Liver (tissue), 8 donors: ENCODE measurements at regions not wholly inside any gene's neighbourhood (a gene's known extent, or its start where the extent isn't known, plus 50 kb on each side); places are given as distances from the start of the nearest gene placed in this dataset.
"Not testable (repeated sequence)": the region's sequence is repeated elsewhere in the genome, so short reads cannot be mapped to it uniquely, and the experiment has no call there.

Source experiments
- DNase-seq: peaks from one replicate; pipeline ENCODE4 v3.0.0-alpha.2; 2017; ENCODE audit warnings: low spot score
- H3K27ac ChIP-seq, 2 donors: one replicate each; pipeline ENCODE4 v1.7.0; 2013; ENCODE audit warnings: inconsistent platforms in 2 of 2, low read length in 2 of 2, control low read depth in 1 of 2, low read depth in 1 of 2, mild to moderate bottlenecking in 1 of 2
- H3K27me3 ChIP-seq, 4 donors: one replicate each; pipeline versions ENCODE4 v1.6.1 to v1.7.0; 2013; ENCODE audit warnings: low read length in 3 of 4, inconsistent platforms in 1 of 4, mild to moderate bottlenecking in 1 of 4, moderate library complexity in 1 of 4; ENCODE audit not compliant: control insufficient read depth in 4 of 4, insufficient read depth in 4 of 4
- H3K36me3 ChIP-seq, 4 donors: one replicate each; pipeline versions ENCODE4 v1.6.1 to v1.7.0; 2013; ENCODE audit warnings: low read length in 3 of 4, mild to moderate bottlenecking in 3 of 4, low read depth in 1 of 4, moderate library complexity in 1 of 4; ENCODE audit not compliant: control insufficient read depth in 4 of 4, insufficient read depth in 3 of 4
- H3K4me1 ChIP-seq, 4 donors: one replicate each; pipeline versions ENCODE4 v1.6.1 to v1.7.0; 2013; ENCODE audit warnings: low read length in 3 of 4, mild to moderate bottlenecking in 3 of 4, moderate library complexity in 1 of 4; ENCODE audit not compliant: control insufficient read depth in 4 of 4, insufficient read depth in 4 of 4
- H3K4me3 ChIP-seq, 3 donors: one replicate each; pipeline versions ENCODE4 v1.6.1 to v1.7.0; 2013; ENCODE audit warnings: low read length in 3 of 3, control low read depth in 1 of 3, low read depth in 1 of 3, mild to moderate bottlenecking in 1 of 3
- H3K9ac ChIP-seq, 2 donors: one replicate each; pipeline ENCODE4 v1.7.0; 2013; ENCODE audit warnings: low read length in 2 of 2, mild to moderate bottlenecking in 2 of 2, moderate library complexity in 2 of 2, control low read depth in 1 of 2, low read depth in 1 of 2
- H3K9me3 ChIP-seq, 4 donors: one replicate each; pipeline versions ENCODE4 v1.6.1 to v1.7.0; 2013; ENCODE audit warnings: low read length in 3 of 4; ENCODE audit not compliant: control insufficient read depth in 4 of 4
- ATF3 ChIP-seq: IDR thresholded peaks from 2 replicates; pipeline ENCODE4 v1.6.1; 2016; ENCODE audit warnings: antibody characterized with exemption
- CTCF ChIP-seq: fragments of 150-350 bp; IDR thresholded peaks from 2 replicates; pipeline ENCODE4 v1.5.1; 2017; ENCODE audit warnings: improper control_type of control experiment, low read depth, low read length; ENCODE audit not compliant: missing input control
- EGR1 ChIP-seq, 2 donors: IDR thresholded peaks; 2 replicates each; pipeline ENCODE4 v1.6.1; 2016 to 2018; ENCODE audit warnings: antibody characterized with exemption in 2 of 2, low read depth in 2 of 2
- FOXA1 ChIP-seq: IDR thresholded peaks from 2 replicates; pipeline ENCODE4 v1.6.1; 2016; ENCODE audit warnings: antibody characterized with exemption
- FOXA2 ChIP-seq: IDR thresholded peaks from 2 replicates; pipeline ENCODE4 v1.6.1; 2016; ENCODE audit warnings: antibody characterized with exemption
- GABPA ChIP-seq, 2 donors: IDR thresholded peaks in 1 of 2; conservative IDR thresholded peaks in 1 of 2; 2 replicates each; pipeline ENCODE4 v1.6.1; 2016; ENCODE audit warnings: antibody characterized with exemption in 2 of 2, mild to moderate bottlenecking in 1 of 2, moderate library complexity in 1 of 2
- HNF4A ChIP-seq, 2 donors: conservative IDR thresholded peaks; 2 replicates each; pipeline ENCODE4 v1.6.1; 2016; ENCODE audit warnings: antibody characterized with exemption in 2 of 2, mild to moderate bottlenecking in 2 of 2
- HNF4G ChIP-seq: IDR thresholded peaks from 2 replicates; pipeline ENCODE4 v1.6.1; 2016; ENCODE audit warnings: antibody characterized with exemption
- JUND ChIP-seq, 2 donors: IDR thresholded peaks; 2 replicates each; pipeline ENCODE4 v1.6.1; 2016; ENCODE audit warnings: antibody characterized with exemption in 2 of 2
- MAX ChIP-seq: IDR thresholded peaks from 2 replicates; pipeline ENCODE4 v1.6.1; 2016; ENCODE audit warnings: antibody characterized with exemption
- RAD21 ChIP-seq, 2 donors: IDR thresholded peaks; 2 replicates each; pipeline ENCODE4 v1.6.1; 2016; ENCODE audit warnings: antibody characterized with exemption in 2 of 2, mild to moderate bottlenecking in 2 of 2
- REST ChIP-seq: IDR thresholded peaks from 2 replicates; pipeline ENCODE4 v1.6.1; 2016; ENCODE audit warnings: antibody characterized with exemption, mild to moderate bottlenecking
- RXRA ChIP-seq, 2 donors: IDR thresholded peaks; 2 replicates each; pipeline ENCODE4 v1.6.1; 2017 to 2018; ENCODE audit warnings: antibody characterized with exemption in 2 of 2, mild to moderate bottlenecking in 1 of 2
- TAF1 ChIP-seq: conservative IDR thresholded peaks from 2 replicates; pipeline ENCODE4 v1.6.1; 2016; ENCODE audit warnings: antibody characterized with exemption, mild to moderate bottlenecking
- YY1 ChIP-seq: IDR thresholded peaks from 2 replicates; pipeline ENCODE4 v1.6.1; 2016; ENCODE audit warnings: antibody characterized with exemption, mild to moderate bottlenecking
- ZBTB33 ChIP-seq: IDR thresholded peaks from 2 replicates; pipeline ENCODE4 v1.6.1; 2016; ENCODE audit warnings: antibody characterized with exemption
- WGBS: extraction: QIAGEN DNeasy Blood & Tissue Kit; methylation state at CpG from one replicate; pipeline ENCODE4 v1.1.7; 2013; 5-methylcytosine and 5-hydroxymethylcytosine counted together
- donor health status: healthy.
- donor health status: healthy.
- donor health status: healthy.
- donor health status: healthy.
- donor health status: healthy.

- TF ChIP-seq FOXA1, result no peak
- TF ChIP-seq RXRA (IDR thresholded peaks at IDR 0.05), result no peak
- no peak for TF ChIP-seq CTCF
- no peak for TF ChIP-seq ZBTB33
- TF ChIP-seq RAD21 (IDR thresholded peaks at IDR 0.05), result no peak
- no peaks in the 10 kb centered on the region for H3K9me3 ChIP-seq
- 91% methylated on average over 16 of the region's 16 CpGs for WGBS
- no peak overlapping the region for H3K9ac ChIP-seq
- DNase-seq, result no peak
- no peaks in the 10 kb centered on the region for H3K4me1 ChIP-seq
- H3K4me3 ChIP-seq, result no peak overlapping the region
- H3K27ac ChIP-seq, result no peak overlapping the region
- no peaks in the 10 kb centered on the region for H3K36me3 ChIP-seq
- H3K27me3 ChIP-seq, result no peaks in the 10 kb centered on the region
These were observed 1008.4 kb downstream of the BRD1 start for GRCh38 chr22:48819232-48819631.

GRCh38 chr22:48817491-48817890, 1010.2 kb downstream of the BRD1 start:
- H3K27me3 ChIP-seq, H3K36me3 ChIP-seq, H3K9ac ChIP-seq, H3K9me3 ChIP-seq, H3K27ac ChIP-seq, H3K4me3 ChIP-seq, H3K4me1 ChIP-seq, DNase-seq: not testable (repeated sequence)
- WGBS, result 88% methylated on average over 10 of the region's 10 CpGs

GRCh38 chr22:48811885-48812284, 1015.8 kb downstream of the BRD1 start:
- peaks cover 0 to 3% (median 0%) of the 10 kb centered on the region in 4 donors for H3K27me3 ChIP-seq
- H3K9me3 ChIP-seq, result no peaks in the 10 kb centered on the region
- no peak for DNase-seq
- H3K36me3 ChIP-seq, result no peaks in the 10 kb centered on the region
- no peak overlapping the region for H3K9ac ChIP-seq
- no peak overlapping the region for H3K4me3 ChIP-seq
- H3K4me1 ChIP-seq, result no peaks in the 10 kb centered on the region
- H3K27ac ChIP-seq, result no peak overlapping the region
- 80% methylated on average over 7 of the region's 7 CpGs for WGBS
- TF ChIP-seq CTCF, result no peak
- no peak for TF ChIP-seq FOXA2
- no peak for TF ChIP-seq MAX
- no peak for TF ChIP-seq ZBTB33
- TF ChIP-seq GABPA (IDR thresholded peaks at IDR 0.05 in 1 of 2, conservative IDR thresholded peaks at IDR 0.05 in 1 of 2), result no peak
- no peak for TF ChIP-seq FOXA1
- no peak for TF ChIP-seq HNF4G
- no peak for TF ChIP-seq TAF1
- no peak for TF ChIP-seq RXRA (IDR thresholded peaks at IDR 0.05)
- TF ChIP-seq YY1, result no peak
- TF ChIP-seq RAD21 (IDR thresholded peaks at IDR 0.05), result no peak
- TF ChIP-seq EGR1 (IDR thresholded peaks at IDR 0.05; ENCODE audit: low read depth in 2 of 2), result no peak
- TF ChIP-seq REST, result no peak
- TF ChIP-seq ATF3, result no peak
- TF ChIP-seq HNF4A (conservative IDR thresholded peaks at IDR 0.05), result no peak
- no peak for TF ChIP-seq JUND (IDR thresholded peaks at IDR 0.05)
